Keratinocyte (primary cell): ENCODE measurements at regions not wholly inside any gene's neighbourhood (a gene's known extent, or its start where the extent isn't known, plus 50 kb on each side); places are given as distances from the start of the nearest gene placed in this dataset.

Source experiments
- DNase-seq: peaks from one replicate; pipeline ENCODE4 v3.0.0-alpha.2; 2011; ENCODE audit warnings: low read depth, missing footprints, low spot score
- FAIRE-seq: peaks from 2 replicates; lab custom pipeline; 2011; peaks lifted over from hg19 to GRCh38; lab: Jason Lieb, UNC
- H2AFZ ChIP-seq: 2 replicates; pipeline ENCODE4 v1.6.0; 2012; ENCODE audit warnings: low read length, control low read depth, inconsistent platforms; ENCODE audit not compliant: control insufficient read depth
- H3K27ac ChIP-seq: 2 replicates; pipeline ENCODE4 v1.5.1; 2011; ENCODE audit warnings: low read length; ENCODE audit not compliant: control insufficient read depth, insufficient read depth
- H3K27me3 ChIP-seq: 3 replicates; pipeline ENCODE4 v1.6.0; 2011; ENCODE audit warnings: low read length; ENCODE audit not compliant: control insufficient read depth, insufficient read depth; ENCODE audit errors: extremely low read depth
- H3K36me3 ChIP-seq, 2 experiments: 2 replicates in 1 of 2; 3 replicates in 1 of 2; pipeline ENCODE4 v1.5.1; 2011; ENCODE audit warnings: low read length in 2 of 2, mild to moderate bottlenecking in 1 of 2; ENCODE audit not compliant: control insufficient read depth in 2 of 2, insufficient read depth in 2 of 2; ENCODE audit errors: extremely low read depth in 1 of 2
- H3K4me1 ChIP-seq: 3 replicates; pipeline ENCODE4 v1.5.1; 2011; ENCODE audit warnings: low read length; ENCODE audit not compliant: control insufficient read depth, insufficient read depth; ENCODE audit errors: extremely low read depth
- H3K4me2 ChIP-seq: 3 replicates; pipeline ENCODE4 v1.6.0; 2011; ENCODE audit warnings: low read depth, low read length; ENCODE audit not compliant: control insufficient read depth, insufficient read depth; ENCODE audit errors: extremely low read depth
- H3K4me3 ChIP-seq, 3 experiments: fragments of 200-600 bp in 1 of 3; sonication (generic) in 1 of 3; 2 replicates in 2 of 3; 3 replicates in 1 of 3; pipeline ENCODE4 v1.5.1; 2011 to 2016; ENCODE audit warnings: low read length in 3 of 3, mild to moderate bottlenecking in 3 of 3, control low read depth in 2 of 3, inconsistent platforms in 1 of 3, low read depth in 1 of 3, mixed read lengths in 1 of 3, mixed run types in 1 of 3, moderate library complexity in 1 of 3; ENCODE audit not compliant: control insufficient read depth in 2 of 3, insufficient read depth in 2 of 3; ENCODE audit errors: extremely low read depth in 1 of 3
- H3K79me2 ChIP-seq: 2 replicates; pipeline ENCODE4 v1.6.0; 2012; ENCODE audit warnings: low read length; ENCODE audit not compliant: control insufficient read depth, insufficient read depth
- H3K9ac ChIP-seq: 3 replicates; pipeline ENCODE4 v1.6.0; 2011; ENCODE audit warnings: low read length; ENCODE audit not compliant: control insufficient read depth, insufficient read depth; ENCODE audit errors: extremely low read depth
- H3K9me1 ChIP-seq: 3 replicates; pipeline ENCODE4 v1.6.0; 2011; ENCODE audit warnings: low read length; ENCODE audit not compliant: control insufficient read depth, insufficient read depth; ENCODE audit errors: extremely low read depth
- H3K9me3 ChIP-seq: 2 replicates; pipeline ENCODE4 v1.5.1; 2012; ENCODE audit warnings: low read depth, low read length; ENCODE audit not compliant: control insufficient read depth
- H4K20me1 ChIP-seq: 3 replicates; pipeline ENCODE4 v1.6.0; 2011; ENCODE audit warnings: low read length; ENCODE audit not compliant: control insufficient read depth, insufficient read depth; ENCODE audit errors: extremely low read depth
- EZH2 ChIP-seq: IDR thresholded peaks from one replicate; pipeline ENCODE4 v1.6.1; 2012; ENCODE audit warnings: inconsistent platforms, mild to moderate bottlenecking, low read length, moderate library complexity
- dilution Hi-C: fragments of 300-500 bp; cut with MboI; formaldehyde crosslinking; loops from one replicate; pipeline ENCODE4 v1.7.0; 2020; ENCODE audit warnings: low sequenced_read_pairs; ENCODE audit not compliant: extremely low pct_ligation_motif_present
- TF ChIP-seq, protein P1 (sequence below), 3 experiments: IDR thresholded peaks in 1 of 3; conservative IDR thresholded peaks in 1 of 3; optimal IDR thresholded peaks in 1 of 3; 2 replicates in 2 of 3; 3 replicates in 1 of 3; pipeline versions ENCODE3 to v1.5.1; 2011; ENCODE audit warnings: low read length in 3 of 3, mild to moderate bottlenecking in 3 of 3, moderate library complexity in 2 of 3, control low read depth in 1 of 3, inconsistent platforms in 1 of 3; ENCODE audit not compliant: insufficient read depth in 2 of 3; ENCODE audit errors: extremely low read depth in 1 of 3

DNA sequence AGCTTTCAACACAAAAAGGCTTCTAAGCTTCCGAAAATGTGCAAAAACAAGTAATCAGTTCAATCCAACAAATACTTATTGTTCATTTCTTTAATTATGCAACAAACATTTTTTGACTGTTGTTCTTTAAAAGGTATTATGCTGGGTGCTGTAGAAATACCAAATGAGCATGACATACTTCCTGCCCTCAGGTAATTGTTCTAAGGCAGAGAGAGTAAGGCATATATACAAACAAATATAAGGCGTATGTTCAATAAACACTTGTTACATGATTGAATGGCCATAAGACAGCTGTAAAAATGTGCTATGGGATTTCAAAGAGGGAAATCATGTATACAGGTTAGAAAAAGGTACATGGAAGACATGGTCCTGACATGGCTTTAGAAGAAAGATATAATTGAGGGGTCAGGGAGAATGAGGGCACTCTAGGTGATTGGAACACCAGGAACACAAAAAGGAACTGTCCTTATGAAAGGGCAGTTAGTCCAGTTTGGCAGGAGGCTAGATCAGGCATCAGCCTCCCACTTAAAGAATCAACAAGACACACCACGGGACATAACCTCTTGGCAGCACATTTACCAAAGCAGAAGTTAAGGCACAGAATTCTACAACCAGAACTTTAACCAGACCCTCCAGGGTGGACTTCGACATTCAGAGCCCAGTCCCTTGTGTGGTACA lies 135.8 kb upstream of the SCAF11 start:
- no peaks in the 10 kb centered on the region for H3K9me1 ChIP-seq
- dilution Hi-C loops, result no loop called here
- peak overlapping the region; percentile 45 for H2AFZ ChIP-seq
- no peak overlapping the region for H3K4me3 ChIP-seq
- DNase-seq (no peak), FAIRE-seq (no peak)
- peak overlapping the region; percentile 80 for H3K4me2 ChIP-seq
- H3K9me3 ChIP-seq, result no peaks in the 10 kb centered on the region
- TF ChIP-seq, protein P1, sequence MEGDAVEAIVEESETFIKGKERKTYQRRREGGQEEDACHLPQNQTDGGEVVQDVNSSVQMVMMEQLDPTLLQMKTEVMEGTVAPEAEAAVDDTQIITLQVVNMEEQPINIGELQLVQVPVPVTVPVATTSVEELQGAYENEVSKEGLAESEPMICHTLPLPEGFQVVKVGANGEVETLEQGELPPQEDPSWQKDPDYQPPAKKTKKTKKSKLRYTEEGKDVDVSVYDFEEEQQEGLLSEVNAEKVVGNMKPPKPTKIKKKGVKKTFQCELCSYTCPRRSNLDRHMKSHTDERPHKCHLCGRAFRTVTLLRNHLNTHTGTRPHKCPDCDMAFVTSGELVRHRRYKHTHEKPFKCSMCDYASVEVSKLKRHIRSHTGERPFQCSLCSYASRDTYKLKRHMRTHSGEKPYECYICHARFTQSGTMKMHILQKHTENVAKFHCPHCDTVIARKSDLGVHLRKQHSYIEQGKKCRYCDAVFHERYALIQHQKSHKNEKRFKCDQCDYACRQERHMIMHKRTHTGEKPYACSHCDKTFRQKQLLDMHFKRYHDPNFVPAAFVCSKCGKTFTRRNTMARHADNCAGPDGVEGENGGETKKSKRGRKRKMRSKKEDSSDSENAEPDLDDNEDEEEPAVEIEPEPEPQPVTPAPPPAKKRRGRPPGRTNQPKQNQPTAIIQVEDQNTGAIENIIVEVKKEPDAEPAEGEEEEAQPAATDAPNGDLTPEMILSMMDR (optimal IDR thresholded peaks at IDR 0.05 in 1 of 3, IDR thresholded peaks at IDR 0.05 in 1 of 3, conservative IDR thresholded peaks at IDR 0.05 in 1 of 3; ENCODE audit: extremely low read depth in 1 of 3, insufficient read depth in 2 of 3, low read length in 3 of 3), result no peak
- TF ChIP-seq EZH2, result no peak
- no peaks in the 10 kb centered on the region for H3K79me2 ChIP-seq
- no peak overlapping the region for H3K27ac ChIP-seq
- no peaks in the 10 kb centered on the region for H4K20me1 ChIP-seq
- peaks cover 14% of the 10 kb centered on the region for H3K4me1 ChIP-seq
- no peak overlapping the region for H3K9ac ChIP-seq
- peaks cover 3% of the 10 kb centered on the region for H3K27me3 ChIP-seq
- H3K36me3 ChIP-seq, result no peaks in the 10 kb centered on the region

DNA sequence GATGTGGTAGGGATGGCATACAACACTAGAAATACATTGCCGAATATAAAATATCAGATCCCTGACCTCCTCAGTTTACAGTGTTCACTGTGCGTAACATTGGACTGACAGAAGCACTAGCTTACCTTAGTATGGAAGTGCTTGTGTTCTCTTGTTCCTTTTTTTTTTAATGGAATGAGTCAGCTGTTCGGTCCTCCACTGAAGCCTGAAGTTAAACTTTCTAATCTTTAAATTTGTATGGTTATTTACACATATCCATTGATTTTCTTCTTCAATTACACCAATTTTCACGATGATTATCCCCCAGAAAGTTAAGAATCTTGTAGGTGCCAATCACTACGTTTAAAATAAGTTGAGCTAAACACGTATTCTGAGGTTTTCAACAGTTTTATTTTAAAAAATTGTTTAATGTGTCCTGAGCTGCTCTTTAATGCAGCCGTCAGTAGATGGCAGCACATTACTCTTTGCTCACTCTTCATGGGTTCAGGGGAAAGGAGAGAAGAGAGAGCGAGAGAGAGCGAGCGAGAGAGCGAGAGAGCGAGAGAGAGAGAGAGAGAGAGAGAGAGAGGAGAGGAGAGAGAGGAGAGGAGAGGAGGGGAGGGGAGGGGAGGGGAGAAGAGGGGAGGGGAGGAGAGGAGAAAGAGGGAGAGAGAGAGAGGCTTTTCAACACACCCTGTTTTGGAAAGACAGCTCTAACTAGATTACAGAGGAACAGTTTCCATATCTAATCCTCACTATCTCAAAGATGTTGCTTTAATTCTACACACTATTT lies 134.7 kb upstream of the SCAF11 start:
- FAIRE-seq, result no peak
- DNase-seq, result peak; percentile 15
- H3K4me2 ChIP-seq, result peak overlapping the region; percentile 80
- no peak for TF ChIP-seq EZH2
- TF ChIP-seq, protein P1 (optimal IDR thresholded peaks at IDR 0.05 in 1 of 3, IDR thresholded peaks at IDR 0.05 in 1 of 3, conservative IDR thresholded peaks at IDR 0.05 in 1 of 3; ENCODE audit: extremely low read depth in 1 of 3, insufficient read depth in 2 of 3, low read length in 3 of 3), result peak; percentile 58 to 62 (median 59)
- peaks cover 14% of the 10 kb centered on the region for H3K4me1 ChIP-seq
- no peaks in the 10 kb centered on the region for H3K9me1 ChIP-seq
- dilution Hi-C loops, result no loop called here
- H3K27ac ChIP-seq, result no peak overlapping the region
- no peaks in the 10 kb centered on the region for H3K79me2 ChIP-seq
- H2AFZ ChIP-seq, result peak overlapping the region; percentile 86
- no peaks in the 10 kb centered on the region for H4K20me1 ChIP-seq
- H3K36me3 ChIP-seq, result no peaks in the 10 kb centered on the region
- H3K27me3 ChIP-seq, result peaks cover 3% of the 10 kb centered on the region
- no peaks in the 10 kb centered on the region for H3K9me3 ChIP-seq
- peak overlapping the region; percentile 36 for H3K9ac ChIP-seq
- peak overlapping the region in 2 of 3 experiments; percentile 24 to 29 for H3K4me3 ChIP-seq
